Endothelial cell of umbilical vein (primary cell): ENCODE measurements at regions not wholly inside any gene's neighbourhood (a gene's known extent, or its start where the extent isn't known, plus 50 kb on each side); places are given as distances from the start of the nearest gene placed in this dataset.

Experiments used
- BruUV-seq: library from RNA; stranded (reverse); fragments of 400-500 nt; replicated peaks from 2 replicates; lab custom pipeline; 2021; lab: Mats Ljungman, UMichigan
- CTCF ChIA-PET: fragments of 300-600, 350-600 bp; sonication (Branson Sonifier 250); formaldehyde crosslinking; loops from one replicate; lab custom pipeline; 2021; ENCODE audit warnings: antibody characterized with exemption, inconsistent platforms; lab: Charles Lee
- POLR2A ChIA-PET: fragments of 300-600, 350-600 bp; sonication (Branson Sonifier 250); formaldehyde crosslinking; loops from one replicate; lab custom pipeline; 2021; ENCODE audit warnings: antibody characterized with exemption, inconsistent platforms; lab: Charles Lee
- DNase-seq: peaks from one replicate; pipeline ENCODE4 v3.0.0-alpha.2; 2011; ENCODE audit warnings: low read depth, low spot score
- FAIRE-seq: peaks from 2 replicates; lab custom pipeline; 2011; peaks lifted over from hg19 to GRCh38; lab: Jason Lieb, UNC
- H2AFZ ChIP-seq: 2 replicates; pipeline ENCODE4 v1.6.0; 2012; ENCODE audit warnings: low read depth, low read length, control low read depth, inconsistent platforms
- H3K27ac ChIP-seq: 2 replicates; pipeline ENCODE4 v1.5.1; 2011; ENCODE audit warnings: low read depth, mild to moderate bottlenecking, control low read depth, low read length, moderate library complexity; ENCODE audit not compliant: insufficient read depth
- H3K27me3 ChIP-seq, 2 experiments: 2 replicates each; pipeline versions ENCODE4 v1.6.0 to v1.6.1; 2011; ENCODE audit warnings: low read length in 2 of 2, mixed read lengths in 1 of 2; ENCODE audit not compliant: control insufficient read depth in 2 of 2, insufficient read depth in 2 of 2
- H3K36me3 ChIP-seq, 2 experiments: 2 replicates in 1 of 2; 3 replicates in 1 of 2; pipeline ENCODE4 v1.5.1; 2011; ENCODE audit warnings: low read length in 2 of 2, mild to moderate bottlenecking in 1 of 2, moderate library complexity in 1 of 2; ENCODE audit not compliant: control insufficient read depth in 2 of 2, insufficient read depth in 2 of 2; ENCODE audit errors: extremely low read depth in 1 of 2
- H3K4me1 ChIP-seq: 3 replicates; pipeline ENCODE4 v1.5.1; 2011; ENCODE audit warnings: mild to moderate bottlenecking, low read length; ENCODE audit not compliant: control insufficient read depth, insufficient read depth; ENCODE audit errors: extremely low read depth
- H3K4me2 ChIP-seq: 2 replicates; pipeline ENCODE4 v1.6.1; 2011; ENCODE audit warnings: low read length, control low read depth, mixed read lengths; ENCODE audit not compliant: insufficient read depth
- H3K4me3 ChIP-seq, 3 experiments: fragments of 200-600 bp in 1 of 3; sonication (generic), shearing (Covaris generic) in 1 of 3; replicated peaks in 1 of 3; 2 replicates each; pipeline ENCODE4 v1.5.1; 2011 to 2016; ENCODE audit warnings: control low read depth in 3 of 3, low read length in 3 of 3, mild to moderate bottlenecking in 2 of 3, inconsistent platforms in 1 of 3, low read depth in 1 of 3, moderate library complexity in 1 of 3; ENCODE audit not compliant: insufficient read depth in 1 of 3
- H3K79me2 ChIP-seq: 2 replicates; pipeline ENCODE4 v1.6.0; 2012; ENCODE audit warnings: low read length, inconsistent platforms; ENCODE audit not compliant: control insufficient read depth, insufficient read depth
- H3K9ac ChIP-seq: replicated peaks from 2 replicates; pipeline ENCODE3; 2011; ENCODE audit warnings: low read length, control low read depth; ENCODE audit not compliant: insufficient read depth; ENCODE audit errors: extremely low read depth
- H3K9me1 ChIP-seq: replicated peaks from 3 replicates; pipeline ENCODE4 v1.6.0; 2011; ENCODE audit warnings: mild to moderate bottlenecking, low read length; ENCODE audit not compliant: control insufficient read depth, insufficient read depth; ENCODE audit errors: extremely low read depth
- H3K9me3 ChIP-seq: replicated peaks from 2 replicates; pipeline ENCODE4 v1.5.1; 2012; ENCODE audit warnings: low read length, inconsistent platforms; ENCODE audit not compliant: control insufficient read depth, insufficient read depth
- H4K20me1 ChIP-seq: replicated peaks from 2 replicates; pipeline ENCODE3; 2011; ENCODE audit warnings: mild to moderate bottlenecking, low read length; ENCODE audit not compliant: control insufficient read depth, insufficient read depth; ENCODE audit errors: extremely low read depth
- CTCF ChIP-seq, 2 donors: IDR thresholded peaks; 1 replicate in 1 of 2; 2 replicates in 1 of 2; pipeline ENCODE4 v1.5.1; 2011; ENCODE audit warnings: low read length in 2 of 2, mild to moderate bottlenecking in 2 of 2, moderate library complexity in 2 of 2, control low read depth in 1 of 2, inconsistent platforms in 1 of 2, low read depth in 1 of 2; ENCODE audit not compliant: insufficient read depth in 1 of 2; ENCODE audit errors: extremely low read depth in 1 of 2
- EZH2 ChIP-seq: IDR thresholded peaks from 2 replicates; pipeline ENCODE4 v1.6.1; 2012; ENCODE audit warnings: borderline replicate concordance, low read depth, mild to moderate bottlenecking, moderate library complexity, low read length, inconsistent platforms; ENCODE audit not compliant: severe bottlenecking
- FOS ChIP-seq: IDR thresholded peaks from 2 replicates; pipeline ENCODE4 v1.6.1; 2011; ENCODE audit warnings: mild to moderate bottlenecking, low read length, moderate library complexity, borderline replicate concordance; ENCODE audit not compliant: insufficient read depth
- GATA2 ChIP-seq: IDR thresholded peaks from 2 replicates; pipeline ENCODE4 v1.7.0; 2011; ENCODE audit warnings: low read depth, mild to moderate bottlenecking, moderate library complexity, mixed read lengths, low read length; ENCODE audit not compliant: insufficient read length, insufficient read depth
- JUN ChIP-seq: IDR thresholded peaks from 2 replicates; pipeline ENCODE4 v1.6.1; 2011; ENCODE audit warnings: borderline replicate concordance, low read depth; ENCODE audit not compliant: insufficient read length, insufficient read depth
- MAX ChIP-seq: IDR thresholded peaks from 2 replicates; pipeline ENCODE4 v1.6.1; 2011; ENCODE audit not compliant: insufficient read depth, insufficient read length
- MYC ChIP-seq: IDR thresholded peaks from one replicate; pipeline ENCODE4 v1.6.1; 2011; ENCODE audit warnings: mild to moderate bottlenecking, low read depth, low read length
- POLR2A ChIP-seq: IDR thresholded peaks from 2 replicates; pipeline ENCODE4 v1.6.1; 2012; ENCODE audit warnings: low read depth, mild to moderate bottlenecking, control low read depth, low read length
- POLR2AphosphoS5 ChIP-seq: IDR thresholded peaks from 2 replicates; pipeline ENCODE4 v1.6.1; 2012; ENCODE audit warnings: low read depth, mild to moderate bottlenecking, control low read depth, low read length, moderate library complexity; ENCODE audit not compliant: insufficient read depth
- dilution Hi-C: fragments of 300-500 bp; cut with MboI; formaldehyde crosslinking; loops from one replicate; pipeline ENCODE4 v1.15.0; 2019; ENCODE audit warnings: low sequenced_read_pairs; ENCODE audit not compliant: extremely low pct_ligation_motif_present
- intact Hi-C: fragments of 100-400 bp; cut with micrococcal nuclease; formaldehyde crosslinking; loops from one replicate; pipeline ENCODE4 v1.10.0; 2022

GRCh38 chr3:147797095-147797494, 387.9 kb downstream of the ZIC1 start:
- H2AFZ ChIP-seq: no peak overlapping the region
- no peaks in the 10 kb centered on the region for H3K79me2 ChIP-seq
- H3K27ac ChIP-seq: no peak overlapping the region
- H4K20me1 ChIP-seq: no peaks in the 10 kb centered on the region
- no peak for TF ChIP-seq FOS
- TF ChIP-seq GATA2: no peak
- no peak for TF ChIP-seq POLR2AphosphoS5
- no peak for TF ChIP-seq POLR2A
- TF ChIP-seq JUN: no peak
- TF ChIP-seq MAX: no peak
- TF ChIP-seq MYC: no peak
- no peak for TF ChIP-seq EZH2
- TF ChIP-seq CTCF (IDR thresholded peaks at IDR 0.05; ENCODE audit: extremely low read depth in 1 of 2, insufficient read depth in 1 of 2, low read depth in 1 of 2, low read length in 2 of 2): no peak
- H3K9me3 ChIP-seq: no peaks in the 10 kb centered on the region
- no peak overlapping the region for H3K4me2 ChIP-seq
- no peaks in the 10 kb centered on the region for H3K27me3 ChIP-seq
- CTCF ChIA-PET: interaction anchor here (0.6 to 1.1 kb wide), 3 partner anchors 15 to 625 kb away, joined by 3 to 5 read pairs (median 3); no protein-coding TSS in a partner anchor
- H3K9ac ChIP-seq: no peak overlapping the region
- no peaks in the 10 kb centered on the region for H3K36me3 ChIP-seq
- no peaks in the 10 kb centered on the region for H3K9me1 ChIP-seq
- peak; percentile 64 for DNase-seq
- intact Hi-C loops: no loop called here
- BruUV-seq: no TSS peak
- dilution Hi-C loops: no loop called here
- POLR2A ChIA-PET: no interaction called here
- no peak for FAIRE-seq
- H3K4me3 ChIP-seq: no peak overlapping the region
- H3K4me1 ChIP-seq: peaks cover 6% of the 10 kb centered on the region
